CD14-positive monocyte (primary cell): ENCODE measurements at regions not wholly inside any gene's neighbourhood (a gene's known extent, or its start where the extent isn't known, plus 50 kb on each side); places are given as distances from the start of the nearest gene placed in this dataset.

Experiments used
- DNase-seq, 3 donors: peaks; one replicate each; pipeline ENCODE4 v3.0.0-alpha.2; 2011 to 2022
- H2AFZ ChIP-seq: 2 replicates; pipeline ENCODE4 v1.6.0; 2012; ENCODE audit warnings: mild to moderate bottlenecking, low read depth, low read length, inconsistent platforms; ENCODE audit not compliant: insufficient read depth, poor library complexity, severe bottlenecking
- H3K27ac ChIP-seq, 2 donors: 1 replicate in 1 of 2; 2 replicates in 1 of 2; pipeline ENCODE4 v1.5.1; 2012 to 2013; ENCODE audit warnings: low read length in 2 of 2, control low read depth in 1 of 2, inconsistent platforms in 1 of 2, low read depth in 1 of 2, mild to moderate bottlenecking in 1 of 2
- H3K27me3 ChIP-seq, 2 donors: one replicate each; pipeline versions ENCODE4 v1.6.0 to v1.6.1; 2011 to 2013; ENCODE audit warnings: low read length in 2 of 2; ENCODE audit not compliant: control insufficient read depth in 2 of 2, insufficient read depth in 2 of 2
- H3K36me3 ChIP-seq, 2 donors: replicated peaks in 1 of 2; 1 replicate in 1 of 2; 2 replicates in 1 of 2; pipeline versions ENCODE4 v1.5.1 to v1.6.1; 2012 to 2013; ENCODE audit warnings: low read length in 2 of 2, control low read depth in 1 of 2, inconsistent platforms in 1 of 2, mild to moderate bottlenecking in 1 of 2; ENCODE audit not compliant: insufficient read depth in 2 of 2, control insufficient read depth in 1 of 2
- H3K4me1 ChIP-seq, 2 donors: 1 replicate in 1 of 2; 2 replicates in 1 of 2; pipeline versions ENCODE4 v1.5.1 to v1.6.1; 2012 to 2013; ENCODE audit warnings: low read length in 2 of 2, control low read depth in 1 of 2, inconsistent platforms in 1 of 2, mild to moderate bottlenecking in 1 of 2, moderate library complexity in 1 of 2; ENCODE audit not compliant: insufficient read depth in 2 of 2, control insufficient read depth in 1 of 2
- H3K4me2 ChIP-seq: replicated peaks from 2 replicates; pipeline ENCODE3; 2012; ENCODE audit warnings: low read length, moderate library complexity, mild to moderate bottlenecking; ENCODE audit not compliant: poor library complexity, severe bottlenecking; ENCODE audit errors: extremely low read depth
- H3K4me3 ChIP-seq, 3 experiments: fragments of 200-600 bp in 1 of 3; sonication (generic) in 1 of 3; replicated peaks in 1 of 3; 1 replicate in 2 of 3; 2 replicates in 1 of 3; pipeline ENCODE4 v1.5.1; 2011 to 2013; ENCODE audit warnings: low read length in 3 of 3, mild to moderate bottlenecking in 3 of 3, control low read depth in 2 of 3, low read depth in 2 of 3, inconsistent platforms in 1 of 3, moderate library complexity in 1 of 3
- H3K79me2 ChIP-seq: 2 replicates; pipeline ENCODE4 v1.6.0; 2012; ENCODE audit warnings: mild to moderate bottlenecking, control low read depth, inconsistent platforms, low read length, moderate library complexity; ENCODE audit not compliant: insufficient read depth
- H3K9ac ChIP-seq: 2 replicates; pipeline ENCODE4 v1.6.0; 2017; ENCODE audit warnings: low read length, mild to moderate bottlenecking; ENCODE audit not compliant: insufficient read depth, poor library complexity, severe bottlenecking
- H3K9me3 ChIP-seq, 2 donors: replicated peaks in 1 of 2; 1 replicate in 1 of 2; 2 replicates in 1 of 2; pipeline versions ENCODE4 v1.5.1 to v1.6.1; 2012 to 2013; ENCODE audit warnings: low read length in 2 of 2, control low read depth in 1 of 2; ENCODE audit not compliant: control insufficient read depth in 1 of 2, insufficient read depth in 1 of 2
- H4K20me1 ChIP-seq: 2 replicates; pipeline ENCODE4 v1.6.0; 2012; ENCODE audit warnings: mild to moderate bottlenecking, low read length, control low read depth, moderate library complexity; ENCODE audit not compliant: insufficient read depth
- H3K27ac Mint-ChIP-seq, 7 donors: one replicate each; pipeline ENCODE4 v1.8.0; 2020; ENCODE audit warnings: mild to moderate bottlenecking in 7 of 7, mixed read lengths in 7 of 7, moderate library complexity in 6 of 7, inconsistent platforms in 2 of 7
- H3K27me3 Mint-ChIP-seq, 3 donors: one replicate each; pipeline ENCODE4 v1.8.0; 2021 to 2022; ENCODE audit warnings: low read depth in 3 of 3, mild to moderate bottlenecking in 3 of 3, mixed read lengths in 3 of 3, moderate library complexity in 3 of 3, inconsistent platforms in 1 of 3
- H3K36me3 Mint-ChIP-seq, 2 donors: one replicate each; pipeline ENCODE4 v1.8.0; 2020; ENCODE audit warnings: mixed read lengths in 2 of 2, inconsistent platforms in 1 of 2, mild to moderate bottlenecking in 1 of 2
- H3K4me1 Mint-ChIP-seq: one replicate; pipeline ENCODE4 v1.8.0; 2020; ENCODE audit warnings: mild to moderate bottlenecking, mixed read lengths
- H3K4me3 Mint-ChIP-seq, 2 donors: one replicate each; pipeline ENCODE4 v1.8.0; 2020; ENCODE audit warnings: mild to moderate bottlenecking in 2 of 2, mixed read lengths in 2 of 2, moderate library complexity in 1 of 2
- H3K9me3 Mint-ChIP-seq, 7 donors: one replicate each; pipeline ENCODE4 v1.8.0; 2020 to 2022; ENCODE audit warnings: mixed read lengths in 7 of 7, mild to moderate bottlenecking in 6 of 7, moderate library complexity in 6 of 7, inconsistent platforms in 2 of 7
- WGBS: methylation state at CpG from one replicate; pipeline ENCODE4 v1.1.5; 2013; ENCODE audit warnings: missing lambda C conversion rate; ENCODE audit not compliant: insufficient coverage; 5-methylcytosine and 5-hydroxymethylcytosine counted together
- intact Hi-C, 2 donors: fragments of 100-400 bp; cut with micrococcal nuclease; formaldehyde crosslinking; loops; one replicate each; pipeline versions ENCODE4 v1.15.0 to v1.15.1; 2023
- TF ChIP-seq, protein P1 (sequence below): fragments of 200-600 bp; IDR thresholded peaks from one replicate; pipeline ENCODE4 v1.8.0; 2022; ENCODE audit warnings: antibody characterized with exemption, mild to moderate bottlenecking

DNA sequence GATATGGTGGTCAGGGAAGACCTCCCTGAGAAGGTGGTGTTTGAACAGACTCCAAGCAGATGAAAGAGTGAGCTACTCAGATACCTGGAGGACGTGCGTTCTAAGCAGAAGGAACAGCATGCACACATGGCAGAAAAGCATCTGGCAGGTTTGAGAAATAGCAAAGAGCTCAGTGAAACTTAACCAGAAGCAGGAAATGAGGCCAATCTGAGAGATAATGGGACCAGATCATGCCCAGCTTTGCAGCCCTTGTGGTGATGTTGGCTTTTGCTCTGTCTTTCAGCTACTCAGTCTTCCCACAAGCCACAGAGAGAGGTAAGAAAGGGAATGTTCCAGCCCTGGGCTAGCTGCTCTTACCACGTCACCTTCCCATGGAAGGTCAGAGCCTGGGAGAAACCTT is 176.3 kb upstream of the GSC start:
- Histone ChIP-seq H3K27ac (no peak overlapping the region), H3K9ac (no peak overlapping the region), H4K20me1 (no peaks in the 10 kb centered on the region), H3K36me3 (no peaks in the 10 kb centered on the region), H3K9me3 (no peaks in the 10 kb centered on the region), H3K4me1 (no peaks in the 10 kb centered on the region), H3K79me2 (no peaks in the 10 kb centered on the region), H3K27me3 (no peaks in the 10 kb centered on the region), H3K4me2 (no peak overlapping the region), H3K4me3 (no peak overlapping the region), H2AFZ (no peak overlapping the region)
- WGBS, result 87% methylated on average over 3 of the region's 3 CpGs
- Mint-ChIP-seq H3K9me3 (peaks cover 0 to 3% (median 1%) of the 10 kb centered on the region in 7 donors), H3K27me3 (peaks cover 5 to 6% (median 5%) of the 10 kb centered on the region in 3 donors), H3K4me3 (no peak overlapping the region), H3K36me3 (no peaks in the 10 kb centered on the region), H3K27ac (no peak overlapping the region), H3K4me1 (no peaks in the 10 kb centered on the region)
- intact Hi-C loops, result no loop called here
- TF ChIP-seq, protein P1, sequence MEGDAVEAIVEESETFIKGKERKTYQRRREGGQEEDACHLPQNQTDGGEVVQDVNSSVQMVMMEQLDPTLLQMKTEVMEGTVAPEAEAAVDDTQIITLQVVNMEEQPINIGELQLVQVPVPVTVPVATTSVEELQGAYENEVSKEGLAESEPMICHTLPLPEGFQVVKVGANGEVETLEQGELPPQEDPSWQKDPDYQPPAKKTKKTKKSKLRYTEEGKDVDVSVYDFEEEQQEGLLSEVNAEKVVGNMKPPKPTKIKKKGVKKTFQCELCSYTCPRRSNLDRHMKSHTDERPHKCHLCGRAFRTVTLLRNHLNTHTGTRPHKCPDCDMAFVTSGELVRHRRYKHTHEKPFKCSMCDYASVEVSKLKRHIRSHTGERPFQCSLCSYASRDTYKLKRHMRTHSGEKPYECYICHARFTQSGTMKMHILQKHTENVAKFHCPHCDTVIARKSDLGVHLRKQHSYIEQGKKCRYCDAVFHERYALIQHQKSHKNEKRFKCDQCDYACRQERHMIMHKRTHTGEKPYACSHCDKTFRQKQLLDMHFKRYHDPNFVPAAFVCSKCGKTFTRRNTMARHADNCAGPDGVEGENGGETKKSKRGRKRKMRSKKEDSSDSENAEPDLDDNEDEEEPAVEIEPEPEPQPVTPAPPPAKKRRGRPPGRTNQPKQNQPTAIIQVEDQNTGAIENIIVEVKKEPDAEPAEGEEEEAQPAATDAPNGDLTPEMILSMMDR, result no peak
- no peak for DNase-seq

DNA sequence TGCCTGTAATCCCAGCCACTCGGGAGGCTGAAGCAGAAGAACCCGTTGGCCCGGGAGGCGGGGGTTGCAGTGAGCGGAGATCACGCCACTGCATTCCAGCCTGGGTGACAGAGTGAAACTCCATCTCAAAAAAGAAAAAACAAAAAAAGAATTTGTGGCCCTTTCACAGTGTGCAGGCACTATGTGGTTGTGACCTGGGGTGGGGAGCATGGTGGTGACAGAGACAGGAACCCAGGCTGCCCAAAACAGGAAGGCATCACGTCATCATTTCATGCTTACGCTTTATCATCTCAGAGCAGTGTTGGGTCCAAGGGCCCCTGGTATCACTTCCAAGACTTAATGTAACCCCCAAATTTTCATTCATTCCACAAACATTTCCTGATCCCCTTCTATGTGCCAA is 175.7 kb upstream of the GSC start:
- H3K27ac Mint-ChIP-seq, result no peak overlapping the region
- H3K36me3 Mint-ChIP-seq, result no peaks in the 10 kb centered on the region
- Histone ChIP-seq H3K36me3 (no peaks in the 10 kb centered on the region), H4K20me1 (no peaks in the 10 kb centered on the region), H3K27ac (no peak overlapping the region), H3K4me3 (no peak overlapping the region), H3K4me1 (no peaks in the 10 kb centered on the region), H3K9ac (no peak overlapping the region), H2AFZ (no peak overlapping the region), H3K79me2 (no peaks in the 10 kb centered on the region), H3K9me3 (no peaks in the 10 kb centered on the region), H3K27me3 (no peaks in the 10 kb centered on the region), H3K4me2 (no peak overlapping the region)
- DNase-seq, result no peak
- no peaks in the 10 kb centered on the region for H3K4me1 Mint-ChIP-seq
- intact Hi-C loops, result no loop called here
- TF ChIP-seq, protein P1, result no peak
- WGBS, result 80% methylated on average over 7 of the region's 8 CpGs
- H3K4me3 Mint-ChIP-seq, result no peak overlapping the region
- H3K27me3 Mint-ChIP-seq, result peaks cover 2 to 5% (median 5%) of the 10 kb centered on the region in 3 donors
- peaks cover 0 to 3% (median 1%) of the 10 kb centered on the region in 7 donors for H3K9me3 Mint-ChIP-seq
